ENCODE measurements at regions not wholly inside any gene's neighbourhood (a gene's known extent, or its start where the extent isn't known, plus 50 kb on each side); places are given as distances from the start of the nearest gene placed in this dataset.

- no peak for ATAC-seq
- Histone ChIP-seq H3K4me3 (no peak overlapping the region), H3K27ac (ENCODE audit: low read depth) (no peak overlapping the region), H3K36me3 (ENCODE audit: insufficient read depth) (no peaks in the 10 kb centered on the region), H3K79me2 (replicated peaks; ENCODE audit: insufficient read depth) (no peaks in the 10 kb centered on the region), H3K4me1 (ENCODE audit: insufficient read depth) (peaks cover 4% of the 10 kb centered on the region; the same call in 1 of the 2 replicates), H4K20me1 (replicated peaks; ENCODE audit: insufficient read depth) (no peaks in the 10 kb centered on the region), H3F3A (replicated peaks; ENCODE audit: low read depth) (no peaks in the 10 kb centered on the region), H2AFZ (no peak overlapping the region), H3K9me2 (ENCODE audit: insufficient read depth) (no peaks in the 10 kb centered on the region; the same call in 1 of the 2 replicates), H3K27me3 (ENCODE audit: insufficient read depth) (no peaks in the 10 kb centered on the region), H3K4me2 (no peak overlapping the region)
- Mint-ChIP-seq H3K27ac (no peak overlapping the region), H3K4me1 (peaks cover 9% of the 10 kb centered on the region), H3K9me3 (no peaks in the 10 kb centered on the region), H3K36me3 (ENCODE audit: low read depth) (no peaks in the 10 kb centered on the region), H3K4me3 (no peak overlapping the region), H3K27me3 (ENCODE audit: insufficient read depth, low read depth, poor library complexity) (peaks cover 5% of the 10 kb centered on the region)
- DNase-seq (ENCODE audit: low spot score), result no peak
- TF ChIP-seq STAT1 (IDR thresholded peaks at IDR 0.05; ENCODE audit: unreplicated experiment), result no peak
- TF ChIP-seq, protein P1, sequence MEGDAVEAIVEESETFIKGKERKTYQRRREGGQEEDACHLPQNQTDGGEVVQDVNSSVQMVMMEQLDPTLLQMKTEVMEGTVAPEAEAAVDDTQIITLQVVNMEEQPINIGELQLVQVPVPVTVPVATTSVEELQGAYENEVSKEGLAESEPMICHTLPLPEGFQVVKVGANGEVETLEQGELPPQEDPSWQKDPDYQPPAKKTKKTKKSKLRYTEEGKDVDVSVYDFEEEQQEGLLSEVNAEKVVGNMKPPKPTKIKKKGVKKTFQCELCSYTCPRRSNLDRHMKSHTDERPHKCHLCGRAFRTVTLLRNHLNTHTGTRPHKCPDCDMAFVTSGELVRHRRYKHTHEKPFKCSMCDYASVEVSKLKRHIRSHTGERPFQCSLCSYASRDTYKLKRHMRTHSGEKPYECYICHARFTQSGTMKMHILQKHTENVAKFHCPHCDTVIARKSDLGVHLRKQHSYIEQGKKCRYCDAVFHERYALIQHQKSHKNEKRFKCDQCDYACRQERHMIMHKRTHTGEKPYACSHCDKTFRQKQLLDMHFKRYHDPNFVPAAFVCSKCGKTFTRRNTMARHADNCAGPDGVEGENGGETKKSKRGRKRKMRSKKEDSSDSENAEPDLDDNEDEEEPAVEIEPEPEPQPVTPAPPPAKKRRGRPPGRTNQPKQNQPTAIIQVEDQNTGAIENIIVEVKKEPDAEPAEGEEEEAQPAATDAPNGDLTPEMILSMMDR (conservative IDR thresholded peaks at IDR 0.05; ENCODE audit: low read depth in 2 of 2), result 0 out of 4 replicates have a peak, but pooled peaks of 1 of the 2 experiments have one; percentile 16
Observed at GRCh38 chr1:73953186-73953585, 244.8 kb downstream of the LRRIQ3 start.

GRCh38 chr1:73948055-73948454 is 249.9 kb downstream of the LRRIQ3 start:
- H3K9me2 ChIP-seq (ENCODE audit: insufficient read depth), result peaks cover 3% of the 10 kb centered on the region
- H3K27me3 ChIP-seq (ENCODE audit: insufficient read depth), result no peaks in the 10 kb centered on the region
- DNase-seq (ENCODE audit: low spot score), result no peak
- no peak overlapping the region for H3K4me3 ChIP-seq
- Mint-ChIP-seq H3K4me3 (no peak overlapping the region), H3K9me3 (no peaks in the 10 kb centered on the region), H3K27me3 (ENCODE audit: insufficient read depth, low read depth, poor library complexity) (peaks cover 2% of the 10 kb centered on the region), H3K36me3 (ENCODE audit: low read depth) (no peaks in the 10 kb centered on the region), H3K4me1 (peaks cover 19% of the 10 kb centered on the region), H3K27ac (no peak overlapping the region)
- H3K79me2 ChIP-seq (replicated peaks; ENCODE audit: insufficient read depth), result no peaks in the 10 kb centered on the region
- peaks cover 4% of the 10 kb centered on the region; the same call in 1 of the 2 replicates for H3K4me1 ChIP-seq (ENCODE audit: insufficient read depth)
- H4K20me1 ChIP-seq (replicated peaks; ENCODE audit: insufficient read depth), result no peaks in the 10 kb centered on the region
- ATAC-seq, result no peak
- H3K27ac ChIP-seq (ENCODE audit: low read depth), result no peak overlapping the region
- no peak overlapping the region for H2AFZ ChIP-seq
- H3K36me3 ChIP-seq (ENCODE audit: insufficient read depth), result no peaks in the 10 kb centered on the region
- no peak overlapping the region for H3K4me2 ChIP-seq
- no peaks in the 10 kb centered on the region for H3F3A ChIP-seq (replicated peaks; ENCODE audit: low read depth)
- TF ChIP-seq, protein P1 (conservative IDR thresholded peaks at IDR 0.05; ENCODE audit: low read depth in 2 of 2), result no peak
- TF ChIP-seq ZNF331 (CRISPR knock-in tag; IDR thresholded peaks at IDR 0.05; ENCODE audit: low read depth) (no peak), EZH2 (IDR thresholded peaks at IDR 0.05; ENCODE audit: low read depth, unreplicated experiment) (no peak), NANOG (IDR thresholded peaks at IDR 0.05; ENCODE audit: borderline replicate concordance) (no peak), CREB1 (CRISPR knock-in tag; IDR thresholded peaks at IDR 0.05; ENCODE audit: low read depth) (no peak), JUNB (IDR thresholded peaks at IDR 0.05; ENCODE audit: unreplicated experiment) (no peak), ETS1 (IDR thresholded peaks at IDR 0.05) (no peak), EZH2phosphoT487 (IDR thresholded peaks at IDR 0.05; ENCODE audit: unreplicated experiment) (no peak), ZNF114 (CRISPR knock-in tag; IDR thresholded peaks at IDR 0.05) (no peak)
- TF ChIP-seq, protein P2, sequence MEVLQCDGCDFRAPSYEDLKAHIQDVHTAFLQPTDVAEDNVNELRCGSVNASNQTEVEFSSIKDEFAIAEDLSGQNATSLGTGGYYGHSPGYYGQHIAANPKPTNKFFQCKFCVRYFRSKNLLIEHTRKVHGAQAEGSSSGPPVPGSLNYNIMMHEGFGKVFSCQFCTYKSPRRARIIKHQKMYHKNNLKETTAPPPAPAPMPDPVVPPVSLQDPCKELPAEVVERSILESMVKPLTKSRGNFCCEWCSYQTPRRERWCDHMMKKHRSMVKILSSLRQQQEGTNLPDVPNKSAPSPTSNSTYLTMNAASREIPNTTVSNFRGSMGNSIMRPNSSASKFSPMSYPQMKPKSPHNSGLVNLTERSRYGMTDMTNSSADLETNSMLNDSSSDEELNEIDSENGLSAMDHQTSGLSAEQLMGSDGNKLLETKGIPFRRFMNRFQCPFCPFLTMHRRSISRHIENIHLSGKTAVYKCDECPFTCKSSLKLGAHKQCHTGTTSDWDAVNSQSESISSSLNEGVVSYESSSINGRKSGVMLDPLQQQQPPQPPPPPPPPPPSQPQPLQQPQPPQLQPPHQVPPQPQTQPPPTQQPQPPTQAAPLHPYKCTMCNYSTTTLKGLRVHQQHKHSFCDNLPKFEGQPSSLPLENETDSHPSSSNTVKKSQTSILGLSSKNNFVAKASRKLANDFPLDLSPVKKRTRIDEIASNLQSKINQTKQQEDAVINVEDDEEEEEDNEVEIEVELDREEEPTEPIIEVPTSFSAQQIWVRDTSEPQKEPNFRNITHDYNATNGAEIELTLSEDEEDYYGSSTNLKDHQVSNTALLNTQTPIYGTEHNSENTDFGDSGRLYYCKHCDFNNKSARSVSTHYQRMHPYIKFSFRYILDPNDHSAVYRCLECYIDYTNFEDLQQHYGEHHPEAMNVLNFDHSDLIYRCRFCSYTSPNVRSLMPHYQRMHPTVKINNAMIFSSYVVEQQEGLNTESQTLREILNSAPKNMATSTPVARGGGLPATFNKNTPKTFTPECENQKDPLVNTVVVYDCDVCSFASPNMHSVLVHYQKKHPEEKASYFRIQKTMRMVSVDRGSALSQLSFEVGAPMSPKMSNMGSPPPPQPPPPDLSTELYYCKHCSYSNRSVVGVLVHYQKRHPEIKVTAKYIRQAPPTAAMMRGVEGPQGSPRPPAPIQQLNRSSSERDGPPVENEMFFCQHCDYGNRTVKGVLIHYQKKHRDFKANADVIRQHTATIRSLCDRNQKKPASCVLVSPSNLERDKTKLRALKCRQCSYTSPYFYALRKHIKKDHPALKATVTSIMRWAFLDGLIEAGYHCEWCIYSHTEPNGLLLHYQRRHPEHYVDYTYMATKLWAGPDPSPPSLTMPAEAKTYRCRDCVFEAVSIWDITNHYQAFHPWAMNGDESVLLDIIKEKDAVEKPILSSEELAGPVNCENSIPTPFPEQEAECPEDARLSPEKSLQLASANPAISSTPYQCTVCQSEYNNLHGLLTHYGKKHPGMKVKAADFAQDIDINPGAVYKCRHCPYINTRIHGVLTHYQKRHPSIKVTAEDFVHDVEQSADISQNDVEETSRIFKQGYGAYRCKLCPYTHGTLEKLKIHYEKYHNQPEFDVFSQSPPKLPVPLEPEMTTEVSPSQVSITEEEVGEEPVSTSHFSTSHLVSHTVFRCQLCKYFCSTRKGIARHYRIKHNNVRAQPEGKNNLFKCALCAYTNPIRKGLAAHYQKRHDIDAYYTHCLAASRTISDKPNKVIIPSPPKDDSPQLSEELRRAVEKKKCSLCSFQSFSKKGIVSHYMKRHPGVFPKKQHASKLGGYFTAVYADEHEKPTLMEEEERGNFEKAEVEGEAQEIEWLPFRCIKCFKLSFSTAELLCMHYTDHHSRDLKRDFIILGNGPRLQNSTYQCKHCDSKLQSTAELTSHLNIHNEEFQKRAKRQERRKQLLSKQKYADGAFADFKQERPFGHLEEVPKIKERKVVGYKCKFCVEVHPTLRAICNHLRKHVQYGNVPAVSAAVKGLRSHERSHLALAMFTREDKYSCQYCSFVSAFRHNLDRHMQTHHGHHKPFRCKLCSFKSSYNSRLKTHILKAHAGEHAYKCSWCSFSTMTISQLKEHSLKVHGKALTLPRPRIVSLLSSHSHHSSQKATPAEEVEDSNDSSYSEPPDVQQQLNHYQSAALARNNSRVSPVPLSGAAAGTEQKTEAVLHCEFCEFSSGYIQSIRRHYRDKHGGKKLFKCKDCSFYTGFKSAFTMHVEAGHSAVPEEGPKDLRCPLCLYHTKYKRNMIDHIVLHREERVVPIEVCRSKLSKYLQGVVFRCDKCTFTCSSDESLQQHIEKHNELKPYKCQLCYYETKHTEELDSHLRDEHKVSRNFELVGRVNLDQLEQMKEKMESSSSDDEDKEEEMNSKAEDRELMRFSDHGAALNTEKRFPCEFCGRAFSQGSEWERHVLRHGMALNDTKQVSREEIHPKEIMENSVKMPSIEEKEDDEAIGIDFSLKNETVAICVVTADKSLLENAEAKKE (CRISPR knock-in tag; IDR thresholded peaks at IDR 0.05), result no peak

Measured in GM23338 (cell line).